ENCODE measurements at regions not wholly inside any gene's neighbourhood (a gene's known extent, or its start where the extent isn't known, plus 50 kb on each side); places are given as distances from the start of the nearest gene placed in this dataset.
"Not testable (repeated sequence)": the region's sequence is repeated elsewhere in the genome, so short reads cannot be mapped to it uniquely, and the experiment has no call there.

GRCh38 chr15:28614420-28614819, 61.1 kb downstream of the GOLGA6L25 start:
- DNase-seq (ENCODE audit: low spot score in 2 of 2); H3K4me3 ChIP-seq (ENCODE audit: low read depth, poor library complexity, severe bottlenecking); intact Hi-C loops (cut with DNase I; ENCODE audit: low total_unique reads): not testable (repeated sequence)
- 66% methylated on average over 3 of the region's 3 CpGs; no CpG with 5 or more reads in 1 of the 2 donors for WGBS, 2 donors

GRCh38 chr15:28621704-28622103, 68.3 kb downstream of the GOLGA6L25 start:
- DNase-seq (ENCODE audit: low spot score in 2 of 2); H3K4me3 ChIP-seq (ENCODE audit: low read depth, poor library complexity, severe bottlenecking); intact Hi-C loops (cut with DNase I; ENCODE audit: low total_unique reads): not testable (repeated sequence)
- 100% methylated on average over 1 of the region's 2 CpGs; no CpG with 5 or more reads in 1 of the 2 donors for WGBS, 2 donors

DNA sequence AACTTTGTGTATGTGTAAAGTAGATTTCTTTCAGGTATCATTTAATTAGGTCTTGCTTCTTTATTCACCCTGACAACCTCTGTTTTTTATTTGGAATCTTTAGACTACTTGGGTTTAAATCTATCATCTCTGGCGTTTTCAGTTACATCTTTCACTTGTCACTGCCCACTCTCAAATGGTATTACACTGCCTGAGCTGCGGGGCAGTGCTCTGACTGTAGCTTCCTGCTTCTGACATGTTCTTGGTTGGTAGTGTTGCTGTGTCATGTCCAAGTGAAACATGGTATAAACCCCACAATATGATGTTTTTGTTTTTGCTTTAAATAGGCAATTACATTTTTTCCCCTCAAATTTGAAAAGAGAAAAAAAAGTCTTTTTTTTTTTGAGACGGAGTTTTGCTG, 68.8 kb downstream of the GOLGA6L25 start:
- intact Hi-C loops (cut with DNase I; ENCODE audit: low total_unique reads); DNase-seq (ENCODE audit: low spot score in 2 of 2); H3K4me3 ChIP-seq (ENCODE audit: low read depth, poor library complexity, severe bottlenecking): not testable (repeated sequence)
- 56% methylated on average over 2 of the region's 3 CpGs; no CpG with 5 or more reads in 1 of the 2 donors for WGBS, 2 donors

GRCh38 chr15:28624381-28624780, 71.0 kb downstream of the GOLGA6L25 start:
- no CpG with 5 or more reads among the region's 4 CpGs for WGBS, 2 donors
- intact Hi-C loops (cut with DNase I; ENCODE audit: low total_unique reads); DNase-seq (ENCODE audit: low spot score in 2 of 2); H3K4me3 ChIP-seq (ENCODE audit: low read depth, poor library complexity, severe bottlenecking): not testable (repeated sequence)

GRCh38 chr15:28639016-28639415, 73.2 kb downstream of the GOLGA8M start:
- DNase-seq (ENCODE audit: low spot score in 2 of 2), result peak in 1 of 2 donors; percentile 43
- intact Hi-C loops (cut with DNase I; ENCODE audit: low total_unique reads); H3K4me3 ChIP-seq (ENCODE audit: low read depth, poor library complexity, severe bottlenecking): not testable (repeated sequence)
- no CpG with 5 or more reads among the region's 7 CpGs for WGBS, 2 donors
